Epithelial cell of esophagus (primary cell): ENCODE measurements at regions not wholly inside any gene's neighbourhood (a gene's known extent, or its start where the extent isn't known, plus 50 kb on each side); places are given as distances from the start of the nearest gene placed in this dataset.

Experiments used
- DNase-seq: peaks from one replicate; pipeline ENCODE4 v3.0.0; 2010; ENCODE audit warnings: low read depth
- H3K4me3 ChIP-seq: 2 replicates; pipeline ENCODE4 v1.5.1; 2011; ENCODE audit warnings: mild to moderate bottlenecking, low read length, control low read depth
- TF ChIP-seq, protein P1 (sequence below): IDR thresholded peaks from 2 replicates; pipeline ENCODE4 v1.5.1; 2011; ENCODE audit warnings: low read depth, mild to moderate bottlenecking, low read length, control low read depth, inconsistent platforms; ENCODE audit not compliant: insufficient read depth; ENCODE audit errors: missing control alignments

DNA sequence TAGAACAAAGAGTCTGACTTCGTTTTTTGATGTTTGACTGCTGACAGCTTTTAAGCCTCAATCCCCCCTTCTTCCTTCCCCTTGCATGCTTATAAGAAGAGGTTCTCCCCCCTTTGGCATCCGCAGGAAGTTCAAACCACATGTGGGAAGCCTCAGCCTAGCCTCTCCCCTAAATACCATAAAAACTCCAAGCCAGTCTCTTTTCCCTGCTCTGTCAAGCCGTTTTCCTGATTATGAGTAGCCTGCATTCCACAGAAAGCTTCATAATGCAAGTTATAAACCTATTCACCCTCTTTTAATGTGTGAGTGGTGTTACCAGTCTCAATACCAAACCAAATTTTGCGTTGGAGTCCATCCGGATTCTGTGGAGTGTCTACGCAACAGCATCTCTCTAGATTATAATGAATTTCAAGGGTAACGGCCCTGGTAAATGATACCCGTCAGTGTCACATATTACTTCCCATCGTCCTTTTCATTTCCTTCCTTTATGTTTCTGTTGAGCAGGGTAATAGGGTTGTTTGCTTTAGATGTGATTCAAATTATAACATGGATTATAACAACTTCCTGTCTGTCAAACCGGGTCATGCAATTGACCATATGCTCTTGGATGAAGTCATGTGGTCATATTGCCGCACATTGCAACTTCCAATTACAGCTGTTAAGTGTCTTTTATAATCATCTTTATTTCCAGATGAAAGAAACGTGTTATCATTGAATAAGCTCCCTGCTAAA, 717.5 kb downstream of the RWDD3 start:
- DNase-seq: no peak
- H3K4me3 ChIP-seq: no peak overlapping the region
- TF ChIP-seq, protein P1, sequence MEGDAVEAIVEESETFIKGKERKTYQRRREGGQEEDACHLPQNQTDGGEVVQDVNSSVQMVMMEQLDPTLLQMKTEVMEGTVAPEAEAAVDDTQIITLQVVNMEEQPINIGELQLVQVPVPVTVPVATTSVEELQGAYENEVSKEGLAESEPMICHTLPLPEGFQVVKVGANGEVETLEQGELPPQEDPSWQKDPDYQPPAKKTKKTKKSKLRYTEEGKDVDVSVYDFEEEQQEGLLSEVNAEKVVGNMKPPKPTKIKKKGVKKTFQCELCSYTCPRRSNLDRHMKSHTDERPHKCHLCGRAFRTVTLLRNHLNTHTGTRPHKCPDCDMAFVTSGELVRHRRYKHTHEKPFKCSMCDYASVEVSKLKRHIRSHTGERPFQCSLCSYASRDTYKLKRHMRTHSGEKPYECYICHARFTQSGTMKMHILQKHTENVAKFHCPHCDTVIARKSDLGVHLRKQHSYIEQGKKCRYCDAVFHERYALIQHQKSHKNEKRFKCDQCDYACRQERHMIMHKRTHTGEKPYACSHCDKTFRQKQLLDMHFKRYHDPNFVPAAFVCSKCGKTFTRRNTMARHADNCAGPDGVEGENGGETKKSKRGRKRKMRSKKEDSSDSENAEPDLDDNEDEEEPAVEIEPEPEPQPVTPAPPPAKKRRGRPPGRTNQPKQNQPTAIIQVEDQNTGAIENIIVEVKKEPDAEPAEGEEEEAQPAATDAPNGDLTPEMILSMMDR: no peak

DNA sequence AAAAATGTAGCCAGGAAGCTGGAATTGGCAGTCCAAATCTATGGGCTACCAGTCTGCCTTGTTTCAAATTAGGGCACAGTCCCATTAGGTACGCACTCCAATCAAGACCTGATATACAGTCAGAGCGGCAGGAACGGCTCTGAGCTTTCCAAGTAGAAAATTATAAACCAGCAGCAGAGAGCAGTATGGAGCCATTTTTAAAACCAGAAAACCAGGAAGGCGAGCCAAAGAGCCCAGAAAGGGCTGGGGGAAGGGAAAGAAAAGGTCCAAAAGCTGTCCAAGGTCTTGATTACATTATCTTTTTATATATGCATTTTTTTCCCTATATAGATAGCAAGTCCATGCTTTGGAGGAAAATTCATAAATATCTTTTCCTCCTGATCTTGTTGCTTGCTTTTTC, 719.0 kb downstream of the RWDD3 start:
- peak; percentile 34 for DNase-seq
- no peak overlapping the region for H3K4me3 ChIP-seq
- TF ChIP-seq, protein P1: peak; percentile 38

DNA sequence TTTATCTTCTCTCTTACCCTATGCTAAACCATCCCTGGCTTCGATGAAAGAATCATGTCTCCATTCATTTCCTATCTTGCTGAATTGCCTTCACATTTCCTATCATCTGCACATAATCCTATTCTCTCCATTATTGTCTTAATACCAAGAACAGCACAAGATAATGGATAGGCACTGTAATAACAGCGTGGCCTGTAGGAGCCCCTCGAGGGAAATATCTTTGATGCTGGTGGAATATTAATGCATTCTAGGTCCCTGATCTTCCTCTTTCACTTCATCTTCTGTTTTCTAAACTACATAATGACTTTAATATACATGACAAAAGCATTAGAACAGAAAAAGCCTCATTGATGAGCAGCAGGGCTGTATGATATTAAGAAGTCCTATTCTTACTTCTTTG, 720.6 kb downstream of the RWDD3 start:
- DNase-seq: no peak
- no peak overlapping the region for H3K4me3 ChIP-seq
- TF ChIP-seq, protein P1: no peak

DNA sequence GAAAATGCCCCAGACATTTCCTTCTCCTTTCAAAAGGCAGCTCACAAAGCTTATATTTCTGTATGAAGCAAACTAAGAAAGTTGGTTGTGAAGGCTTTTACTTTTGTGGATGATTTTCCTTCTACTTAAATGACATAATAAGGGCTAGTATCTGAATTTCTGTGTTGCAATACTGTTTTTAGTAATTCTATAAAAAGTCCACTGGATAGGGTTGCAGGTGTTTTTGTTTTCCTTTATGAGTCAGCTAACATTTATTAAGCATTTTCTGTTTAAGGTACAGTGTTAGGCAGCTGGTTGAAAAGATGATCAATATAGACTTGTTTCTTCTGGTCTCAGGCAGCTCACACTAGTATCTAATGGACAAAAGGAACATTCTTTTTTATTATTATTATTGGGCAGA, 722.2 kb downstream of the RWDD3 start:
- TF ChIP-seq, protein P1: no peak
- no peak for DNase-seq
- no peak overlapping the region for H3K4me3 ChIP-seq

DNA sequence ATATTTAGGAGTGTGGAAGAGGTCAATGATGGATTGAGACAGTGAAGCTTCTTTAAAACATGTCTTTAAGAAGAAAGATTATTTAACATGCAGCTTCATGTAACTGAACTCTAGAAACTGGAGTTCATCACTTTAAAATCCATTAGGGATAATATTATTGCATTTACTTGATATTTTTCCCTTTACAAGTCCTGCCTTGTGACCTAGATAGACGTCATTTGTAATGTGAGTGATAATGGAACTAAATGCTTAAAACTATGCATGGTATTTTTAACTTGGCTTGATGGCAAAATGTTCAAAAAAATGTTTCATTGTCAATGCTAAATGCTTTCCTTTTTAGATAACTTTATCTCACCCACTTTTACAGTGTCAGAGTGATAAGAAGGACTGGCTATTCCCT, 723.7 kb downstream of the RWDD3 start:
- DNase-seq: no peak
- H3K4me3 ChIP-seq: no peak overlapping the region
- TF ChIP-seq, protein P1: no peak

DNA sequence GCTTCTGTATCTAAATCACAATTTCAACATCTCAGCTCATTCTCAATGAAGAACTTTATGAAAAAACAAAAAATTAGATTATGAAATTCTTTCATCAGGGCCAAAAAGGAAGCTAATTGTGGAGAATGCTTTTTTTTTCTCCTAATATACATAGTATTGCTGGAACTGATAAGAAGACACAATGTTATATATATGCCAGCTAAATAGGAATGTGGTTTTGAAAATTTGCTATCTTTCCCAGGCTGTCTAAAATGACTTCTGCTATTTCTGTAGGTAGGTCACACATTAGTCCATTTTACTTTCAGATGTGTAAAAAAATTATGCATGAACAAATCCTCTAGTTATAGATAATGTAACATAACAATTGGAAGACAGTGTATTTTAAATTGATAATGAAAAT, 732.9 kb downstream of the RWDD3 start:
- TF ChIP-seq, protein P1: no peak
- no peak overlapping the region for H3K4me3 ChIP-seq
- DNase-seq: no peak

DNA sequence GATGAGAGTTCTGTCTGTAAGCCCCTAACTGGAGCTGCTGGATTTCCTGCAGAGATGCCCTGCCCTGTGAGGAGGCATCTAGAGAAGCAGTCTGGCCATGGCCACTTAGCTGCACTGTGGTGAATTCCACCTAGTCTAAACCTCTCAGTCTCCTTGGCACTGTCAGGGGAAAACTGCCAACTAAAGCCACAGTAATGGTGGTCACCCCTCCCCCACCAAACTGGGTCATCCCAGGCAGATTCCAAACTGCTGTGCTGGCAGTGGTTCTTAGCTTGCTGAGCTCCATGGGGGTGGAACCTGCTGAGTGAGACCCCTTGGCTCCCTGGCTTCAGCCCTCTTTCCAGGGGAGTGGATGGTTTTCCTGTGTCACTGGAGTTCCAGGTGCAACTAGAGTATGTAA, 740.6 kb downstream of the RWDD3 start:
- no peak for DNase-seq
- H3K4me3 ChIP-seq: no peak overlapping the region
- TF ChIP-seq, protein P1: no peak
